Fibroblast of lung (primary cell): ENCODE measurements at regions not wholly inside any gene's neighbourhood (a gene's known extent, or its start where the extent isn't known, plus 50 kb on each side); places are given as distances from the start of the nearest gene placed in this dataset.

Experiments
- DNase-seq, 2 donors: peaks; one replicate each; pipeline versions ENCODE4 v3.0.0 to v3.0.0-alpha.2; 2010; ENCODE audit warnings: low read depth in 2 of 2
- H2AFZ ChIP-seq: 2 replicates; pipeline ENCODE4 v1.5.1; 2012; ENCODE audit warnings: low read length, control low read depth, inconsistent platforms
- H3K27ac ChIP-seq: 2 replicates; pipeline ENCODE4 v1.5.1; 2011; ENCODE audit warnings: low read length, control low read depth; ENCODE audit not compliant: insufficient read depth
- H3K27me3 ChIP-seq: 2 replicates; pipeline ENCODE4 v1.5.1; 2011; ENCODE audit warnings: mild to moderate bottlenecking, low read length; ENCODE audit not compliant: control insufficient read depth, insufficient read depth
- H3K36me3 ChIP-seq: 2 replicates; pipeline ENCODE4 v1.5.1; 2011; ENCODE audit warnings: low read length; ENCODE audit not compliant: control insufficient read depth, insufficient read depth
- H3K4me1 ChIP-seq: 2 replicates; pipeline ENCODE4 v1.5.1; 2011; ENCODE audit warnings: low read length; ENCODE audit not compliant: control insufficient read depth, insufficient read depth; ENCODE audit errors: extremely low read depth
- H3K4me2 ChIP-seq: 2 replicates; pipeline ENCODE4 v1.5.1; 2011; ENCODE audit warnings: low read length, control low read depth; ENCODE audit not compliant: insufficient read depth; ENCODE audit errors: extremely low read depth
- H3K4me3 ChIP-seq, 4 experiments: fragments of 200-600 bp in 1 of 4; sonication (generic) in 1 of 4; replicated peaks in 1 of 4; 2 replicates each; pipeline ENCODE4 v1.5.1; 2011 to 2016; ENCODE audit warnings: low read length in 4 of 4, low read depth in 3 of 4, mild to moderate bottlenecking in 3 of 4, control low read depth in 2 of 4, inconsistent platforms in 1 of 4, mixed read lengths in 1 of 4; ENCODE audit not compliant: insufficient read depth in 1 of 4; ENCODE audit errors: control extremely low read depth in 1 of 4
- H3K79me2 ChIP-seq: 2 replicates; pipeline ENCODE4 v1.5.1; 2012; ENCODE audit warnings: mild to moderate bottlenecking, low read length, inconsistent platforms; ENCODE audit not compliant: control insufficient read depth, insufficient read depth
- H3K9ac ChIP-seq: 2 replicates; pipeline ENCODE4 v1.5.1; 2011; ENCODE audit warnings: mild to moderate bottlenecking, low read length, control low read depth; ENCODE audit not compliant: insufficient read depth
- H3K9me3 ChIP-seq: 2 replicates; pipeline ENCODE4 v1.5.1; 2012; ENCODE audit warnings: low read depth, low read length; ENCODE audit not compliant: control insufficient read depth, insufficient read depth
- H4K20me1 ChIP-seq: 2 replicates; pipeline ENCODE4 v1.5.1; 2011; ENCODE audit warnings: low read length; ENCODE audit not compliant: control insufficient read depth, insufficient read depth; ENCODE audit errors: extremely low read depth
- EZH2 ChIP-seq: IDR thresholded peaks from 2 replicates; pipeline ENCODE4 v1.5.1; 2012; ENCODE audit warnings: low read length, control low read depth, mild to moderate bottlenecking; ENCODE audit errors: missing control alignments
- TF ChIP-seq, protein P1 (sequence below), 2 donors: IDR thresholded peaks in 1 of 2; conservative IDR thresholded peaks in 1 of 2; 1 replicate in 1 of 2; 2 replicates in 1 of 2; pipeline ENCODE4 v1.5.1; 2011 to 2012; ENCODE audit warnings: low read length in 2 of 2, control low read depth in 1 of 2, inconsistent platforms in 1 of 2, low read depth in 1 of 2, mild to moderate bottlenecking in 1 of 2

DNA sequence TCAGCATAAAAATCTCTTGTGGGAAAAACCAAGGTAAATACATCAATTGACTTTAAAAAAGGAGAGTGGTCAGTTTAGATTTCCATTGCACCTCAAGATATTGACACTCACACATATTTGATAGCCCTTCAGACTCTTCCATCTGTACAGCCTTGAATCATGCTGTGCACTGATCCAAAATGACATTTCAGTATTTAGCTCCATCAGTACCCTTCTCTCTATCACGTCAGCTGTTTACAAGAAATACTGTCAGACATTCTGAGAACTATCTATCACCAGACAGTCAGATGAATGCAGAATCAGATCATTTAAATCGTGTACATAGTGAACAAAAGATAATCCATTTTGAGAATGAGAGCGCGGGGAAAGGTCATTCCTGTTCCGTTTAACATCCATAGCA lies 511.9 kb downstream of the RPL10L start:
- H3K4me2 ChIP-seq: no peak overlapping the region
- H3K27me3 ChIP-seq: no peaks in the 10 kb centered on the region
- no peak overlapping the region for H2AFZ ChIP-seq
- no peaks in the 10 kb centered on the region for H4K20me1 ChIP-seq
- H3K9ac ChIP-seq: no peak overlapping the region
- no peaks in the 10 kb centered on the region for H3K4me1 ChIP-seq
- no peak for DNase-seq
- H3K79me2 ChIP-seq: no peaks in the 10 kb centered on the region
- no peak for TF ChIP-seq EZH2
- TF ChIP-seq, protein P1, sequence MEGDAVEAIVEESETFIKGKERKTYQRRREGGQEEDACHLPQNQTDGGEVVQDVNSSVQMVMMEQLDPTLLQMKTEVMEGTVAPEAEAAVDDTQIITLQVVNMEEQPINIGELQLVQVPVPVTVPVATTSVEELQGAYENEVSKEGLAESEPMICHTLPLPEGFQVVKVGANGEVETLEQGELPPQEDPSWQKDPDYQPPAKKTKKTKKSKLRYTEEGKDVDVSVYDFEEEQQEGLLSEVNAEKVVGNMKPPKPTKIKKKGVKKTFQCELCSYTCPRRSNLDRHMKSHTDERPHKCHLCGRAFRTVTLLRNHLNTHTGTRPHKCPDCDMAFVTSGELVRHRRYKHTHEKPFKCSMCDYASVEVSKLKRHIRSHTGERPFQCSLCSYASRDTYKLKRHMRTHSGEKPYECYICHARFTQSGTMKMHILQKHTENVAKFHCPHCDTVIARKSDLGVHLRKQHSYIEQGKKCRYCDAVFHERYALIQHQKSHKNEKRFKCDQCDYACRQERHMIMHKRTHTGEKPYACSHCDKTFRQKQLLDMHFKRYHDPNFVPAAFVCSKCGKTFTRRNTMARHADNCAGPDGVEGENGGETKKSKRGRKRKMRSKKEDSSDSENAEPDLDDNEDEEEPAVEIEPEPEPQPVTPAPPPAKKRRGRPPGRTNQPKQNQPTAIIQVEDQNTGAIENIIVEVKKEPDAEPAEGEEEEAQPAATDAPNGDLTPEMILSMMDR (conservative IDR thresholded peaks at IDR 0.05 in 1 of 2, IDR thresholded peaks at IDR 0.05 in 1 of 2; ENCODE audit: low read depth in 1 of 2, low read length in 2 of 2): no peak
- H3K27ac ChIP-seq: no peak overlapping the region
- H3K9me3 ChIP-seq: no peaks in the 10 kb centered on the region
- H3K36me3 ChIP-seq: no peaks in the 10 kb centered on the region
- no peak overlapping the region for H3K4me3 ChIP-seq

DNA sequence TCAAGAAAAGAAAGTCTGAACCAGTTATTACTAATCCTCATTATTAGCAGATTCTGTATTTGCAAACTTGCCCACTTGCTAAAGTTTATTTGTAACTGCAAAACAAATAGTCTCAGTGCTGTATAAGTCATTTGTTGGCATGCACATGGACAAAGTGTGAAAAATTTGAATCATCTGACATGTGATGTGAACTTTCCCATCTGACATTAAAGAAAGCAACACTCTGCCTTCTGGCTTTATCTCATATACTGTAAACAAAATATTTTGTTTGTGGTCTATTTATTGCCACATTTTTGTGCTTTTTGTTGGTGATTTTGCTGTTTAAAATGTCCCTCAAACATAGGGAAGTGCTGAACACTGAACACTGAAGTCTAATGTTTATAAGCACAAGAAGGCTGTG lies 513.8 kb downstream of the RPL10L start:
- H3K4me1 ChIP-seq: no peaks in the 10 kb centered on the region
- H3K4me3 ChIP-seq: no peak overlapping the region
- H3K79me2 ChIP-seq: no peaks in the 10 kb centered on the region
- H3K36me3 ChIP-seq: no peaks in the 10 kb centered on the region
- DNase-seq: no peak
- H4K20me1 ChIP-seq: no peaks in the 10 kb centered on the region
- H3K27ac ChIP-seq: no peak overlapping the region
- no peaks in the 10 kb centered on the region for H3K27me3 ChIP-seq
- no peak for TF ChIP-seq EZH2
- TF ChIP-seq, protein P1 (conservative IDR thresholded peaks at IDR 0.05 in 1 of 2, IDR thresholded peaks at IDR 0.05 in 1 of 2; ENCODE audit: low read depth in 1 of 2, low read length in 2 of 2): no peak
- H3K9ac ChIP-seq: no peak overlapping the region
- no peaks in the 10 kb centered on the region for H3K9me3 ChIP-seq
- H2AFZ ChIP-seq: no peak overlapping the region
- H3K4me2 ChIP-seq: no peak overlapping the region

DNA sequence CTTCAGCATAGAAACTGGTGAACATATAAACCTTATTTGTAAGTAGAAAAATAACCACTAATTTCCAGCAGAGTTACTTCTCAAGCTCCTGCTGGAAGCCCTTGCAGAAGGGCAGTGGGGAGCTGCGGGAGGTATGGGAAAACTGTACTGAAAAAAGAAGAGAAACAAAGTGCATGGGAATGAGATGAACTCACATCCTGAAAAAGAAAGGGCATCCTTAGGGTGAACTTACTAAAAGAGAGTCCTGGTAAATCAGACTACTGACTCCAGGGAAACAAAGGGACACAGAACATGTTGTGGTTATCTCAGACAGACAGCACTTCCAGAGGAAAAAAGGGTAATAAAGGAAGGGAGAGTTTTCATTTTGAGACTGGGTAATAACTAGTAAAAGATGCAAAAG lies 515.1 kb downstream of the RPL10L start:
- no peak for DNase-seq
- no peak overlapping the region for H3K9ac ChIP-seq
- H4K20me1 ChIP-seq: no peaks in the 10 kb centered on the region
- no peaks in the 10 kb centered on the region for H3K4me1 ChIP-seq
- no peak overlapping the region for H2AFZ ChIP-seq
- H3K36me3 ChIP-seq: no peaks in the 10 kb centered on the region
- H3K79me2 ChIP-seq: no peaks in the 10 kb centered on the region
- H3K4me3 ChIP-seq: no peak overlapping the region
- H3K27me3 ChIP-seq: no peaks in the 10 kb centered on the region
- no peak overlapping the region for H3K27ac ChIP-seq
- TF ChIP-seq, protein P1 (conservative IDR thresholded peaks at IDR 0.05 in 1 of 2, IDR thresholded peaks at IDR 0.05 in 1 of 2; ENCODE audit: low read depth in 1 of 2, low read length in 2 of 2): no peak
- TF ChIP-seq EZH2: no peak
- H3K9me3 ChIP-seq: no peaks in the 10 kb centered on the region
- no peak overlapping the region for H3K4me2 ChIP-seq
